ENCODE measurements at regions not wholly inside any gene's neighbourhood (a gene's known extent, or its start where the extent isn't known, plus 50 kb on each side); places are given as distances from the start of the nearest gene placed in this dataset.
"Not testable (repeated sequence)": the region's sequence is repeated elsewhere in the genome, so short reads cannot be mapped to it uniquely, and the experiment has no call there.

DNA sequence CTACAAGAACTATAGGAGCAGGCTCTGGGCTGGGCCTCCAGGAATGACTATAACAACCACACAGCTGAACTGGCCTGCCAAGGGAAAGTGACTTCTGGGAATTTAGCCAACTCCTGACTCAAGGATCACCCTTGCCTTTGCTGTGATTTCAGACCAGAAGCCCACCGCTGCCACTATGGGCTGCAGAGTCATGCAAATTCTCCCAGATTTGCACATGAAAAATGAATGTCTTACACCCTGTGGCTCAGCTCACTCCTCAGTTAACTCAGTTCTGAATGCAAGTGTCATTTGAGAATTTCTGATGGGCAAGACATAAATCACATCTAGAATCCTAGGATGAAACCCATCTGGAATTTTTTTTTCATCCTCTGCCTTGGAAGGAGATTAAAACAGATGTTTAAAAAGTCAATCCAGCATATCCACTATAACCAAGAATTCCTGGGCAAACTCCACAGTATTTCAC is 186.5 kb upstream of the BET1 start:
- Histone ChIP-seq H3K36me3 (replicated peaks in 1 of 2; ENCODE audit: control insufficient read depth in 1 of 2, insufficient read depth in 2 of 2, low read length in 2 of 2) (no peaks in the 10 kb centered on the region), H3K27ac (ENCODE audit: low read depth in 1 of 2, low read length in 2 of 2) (no peak overlapping the region), H3K9me3 (replicated peaks in 1 of 2; ENCODE audit: control insufficient read depth in 1 of 2, insufficient read depth in 1 of 2, low read length in 2 of 2) (peaks cover 0 to 4% of the 10 kb centered on the region in 2 donors), H3K27me3 (ENCODE audit: control insufficient read depth in 2 of 2, insufficient read depth in 2 of 2, low read length in 2 of 2) (no peaks in the 10 kb centered on the region), H3K79me2 (ENCODE audit: insufficient read depth, low read length) (no peaks in the 10 kb centered on the region), H2AFZ (ENCODE audit: insufficient read depth, low read depth, low read length, poor library complexity, severe bottlenecking) (no peak overlapping the region), H4K20me1 (ENCODE audit: insufficient read depth, low read length) (no peaks in the 10 kb centered on the region), H3K4me3 (replicated peaks in 1 of 3; ENCODE audit: low read depth in 2 of 3, low read length in 3 of 3) (no peak overlapping the region), H3K4me1 (ENCODE audit: control insufficient read depth in 1 of 2, insufficient read depth in 2 of 2, low read length in 2 of 2) (no peaks in the 10 kb centered on the region), H3K9ac (ENCODE audit: insufficient read depth, low read length, poor library complexity, severe bottlenecking) (no peak overlapping the region), H3K4me2 (replicated peaks; ENCODE audit: extremely low read depth, low read length, poor library complexity, severe bottlenecking) (no peak overlapping the region)
- H3K36me3 Mint-ChIP-seq = no peaks in the 10 kb centered on the region
- no peaks in the 10 kb centered on the region for H3K4me1 Mint-ChIP-seq
- no peaks in the 10 kb centered on the region for H3K27me3 Mint-ChIP-seq (ENCODE audit: low read depth in 3 of 3)
- TF ChIP-seq CTCF (IDR thresholded peaks at IDR 0.05) = no peak
- H3K9me3 Mint-ChIP-seq = peaks cover 0 to 17% (median 4%) of the 10 kb centered on the region in 7 donors
- no peak overlapping the region for H3K4me3 Mint-ChIP-seq
- DNase-seq = no peak
- no peak overlapping the region for H3K27ac Mint-ChIP-seq
- intact Hi-C loops (cut with micrococcal nuclease) = no loop called here
- no CpG with 5 or more reads among the region's 1 CpG for WGBS (ENCODE audit: insufficient coverage)

GRCh38 chr7:94194426-94194825 is 190.3 kb upstream of the BET1 start:
- WGBS (ENCODE audit: insufficient coverage) = no CpG with 5 or more reads among the region's 3 CpGs
- H3K4me3 Mint-ChIP-seq; H3K27ac ChIP-seq (ENCODE audit: low read depth in 1 of 2, low read length in 2 of 2); H3K4me1 ChIP-seq (ENCODE audit: control insufficient read depth in 1 of 2, insufficient read depth in 2 of 2, low read length in 2 of 2); H3K27me3 ChIP-seq (ENCODE audit: control insufficient read depth in 2 of 2, insufficient read depth in 2 of 2, low read length in 2 of 2); DNase-seq; H3K27me3 Mint-ChIP-seq (ENCODE audit: low read depth in 3 of 3); H3K4me3 ChIP-seq (replicated peaks in 1 of 3; ENCODE audit: low read depth in 2 of 3, low read length in 3 of 3); H3K36me3 ChIP-seq (replicated peaks in 1 of 2; ENCODE audit: control insufficient read depth in 1 of 2, insufficient read depth in 2 of 2, low read length in 2 of 2); H2AFZ ChIP-seq (ENCODE audit: insufficient read depth, low read depth, low read length, poor library complexity, severe bottlenecking); H3K4me1 Mint-ChIP-seq; H3K36me3 Mint-ChIP-seq; H4K20me1 ChIP-seq (ENCODE audit: insufficient read depth, low read length); intact Hi-C loops (cut with micrococcal nuclease); H3K27ac Mint-ChIP-seq; H3K79me2 ChIP-seq (ENCODE audit: insufficient read depth, low read length); H3K9me3 ChIP-seq (replicated peaks in 1 of 2; ENCODE audit: control insufficient read depth in 1 of 2, insufficient read depth in 1 of 2, low read length in 2 of 2); H3K9ac ChIP-seq (ENCODE audit: insufficient read depth, low read length, poor library complexity, severe bottlenecking); H3K4me2 ChIP-seq (replicated peaks; ENCODE audit: extremely low read depth, low read length, poor library complexity, severe bottlenecking); H3K9me3 Mint-ChIP-seq: not testable (repeated sequence)

Measured in CD14-positive monocyte (primary cell).